Left lung (tissue), 4 donors: ENCODE measurements at regions not wholly inside any gene's neighbourhood (a gene's known extent, or its start where the extent isn't known, plus 50 kb on each side); places are given as distances from the start of the nearest gene placed in this dataset.
"Not testable (repeated sequence)": the region's sequence is repeated elsewhere in the genome, so short reads cannot be mapped to it uniquely, and the experiment has no call there.

Experiments
- ATAC-seq: fragments of 200-7000 bp; cut with Tn5 transposase; one replicate; pipeline ENCODE4 v1.9.1; 2020; ENCODE audit warnings: moderate library complexity
- DNase-seq, 4 donors: peaks; one replicate each; pipeline ENCODE4 v3.0.0-alpha.2; 2013 to 2020
- H3K27ac ChIP-seq, 2 donors: fragments of 200-600 bp; sonication (generic) in 1 of 2; one replicate each; pipeline versions ENCODE4 v1.5.0 to v1.8.0; 2020 to 2021
- H3K27me3 ChIP-seq, 2 donors: fragments of 200-600 bp; sonication (generic) in 1 of 2; one replicate each; pipeline versions ENCODE4 v1.5.0 to v1.8.0; 2020 to 2021
- H3K36me3 ChIP-seq, 2 donors: fragments of 200-600 bp; sonication (generic) in 1 of 2; one replicate each; pipeline versions ENCODE4 v1.5.0 to v1.8.0; 2020 to 2021
- H3K4me1 ChIP-seq, 2 donors: fragments of 200-600 bp; one replicate each; pipeline ENCODE4 v1.8.0; 2021
- H3K4me3 ChIP-seq, 2 donors: fragments of 200-600 bp; sonication (generic) in 1 of 2; one replicate each; pipeline versions ENCODE4 v1.5.0 to v1.8.0; 2020 to 2021; ENCODE audit warnings: mild to moderate bottlenecking in 1 of 2
- H3K9me3 ChIP-seq, 2 donors: fragments of 200-600 bp; sonication (generic) in 1 of 2; one replicate each; pipeline versions ENCODE4 v1.5.0 to v1.8.0; 2020 to 2021
- intact Hi-C, 2 donors: fragments of 100-400 bp; cut with DNase I; formaldehyde crosslinking; loops; one replicate each; pipeline versions ENCODE4 v1.11.2 to v1.14.2; 2022
- TF ChIP-seq, protein P1 (sequence below), 2 donors: fragments of 200-600 bp; sonication (generic) in 1 of 2; IDR thresholded peaks; one replicate each; pipeline versions ENCODE4 v1.5.0 to v1.8.0; 2021; ENCODE audit warnings: antibody characterized with exemption in 2 of 2
- donor health status: DM: no; HTN: yes; CAD: no.
- donor health status: DM: no; HTN: no; CAD: no.

DNA sequence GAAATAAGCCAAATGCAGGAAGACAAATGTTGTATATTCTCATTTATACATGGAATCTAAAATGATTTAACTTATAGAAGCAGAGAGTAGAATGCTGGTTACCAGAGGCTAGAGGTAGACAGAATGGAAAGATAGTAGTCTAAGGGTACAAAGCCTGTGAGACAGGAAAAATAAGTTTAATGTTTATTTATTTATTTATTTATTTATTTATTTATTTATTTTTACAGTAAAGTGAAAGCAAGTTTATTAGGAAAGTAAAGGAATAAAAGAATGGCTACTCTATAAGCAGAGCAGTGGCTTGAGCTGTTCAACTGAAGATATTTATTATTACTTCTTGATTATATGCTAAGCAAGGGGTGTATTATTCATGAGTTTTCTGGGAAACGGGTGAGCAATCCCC, 203.2 kb downstream of the LAS1L start:
- no peak for DNase-seq
- ATAC-seq = no peak
- Histone ChIP-seq H3K36me3 (no peaks in the 10 kb centered on the region), H3K27ac (no peak overlapping the region), H3K27me3 (no peaks in the 10 kb centered on the region), H3K9me3 (peaks cover 0 to 4% of the 10 kb centered on the region in 2 donors), H3K4me3 (no peak overlapping the region), H3K4me1 (no peaks in the 10 kb centered on the region)
- intact Hi-C loops = no loop called here
- TF ChIP-seq, protein P1, sequence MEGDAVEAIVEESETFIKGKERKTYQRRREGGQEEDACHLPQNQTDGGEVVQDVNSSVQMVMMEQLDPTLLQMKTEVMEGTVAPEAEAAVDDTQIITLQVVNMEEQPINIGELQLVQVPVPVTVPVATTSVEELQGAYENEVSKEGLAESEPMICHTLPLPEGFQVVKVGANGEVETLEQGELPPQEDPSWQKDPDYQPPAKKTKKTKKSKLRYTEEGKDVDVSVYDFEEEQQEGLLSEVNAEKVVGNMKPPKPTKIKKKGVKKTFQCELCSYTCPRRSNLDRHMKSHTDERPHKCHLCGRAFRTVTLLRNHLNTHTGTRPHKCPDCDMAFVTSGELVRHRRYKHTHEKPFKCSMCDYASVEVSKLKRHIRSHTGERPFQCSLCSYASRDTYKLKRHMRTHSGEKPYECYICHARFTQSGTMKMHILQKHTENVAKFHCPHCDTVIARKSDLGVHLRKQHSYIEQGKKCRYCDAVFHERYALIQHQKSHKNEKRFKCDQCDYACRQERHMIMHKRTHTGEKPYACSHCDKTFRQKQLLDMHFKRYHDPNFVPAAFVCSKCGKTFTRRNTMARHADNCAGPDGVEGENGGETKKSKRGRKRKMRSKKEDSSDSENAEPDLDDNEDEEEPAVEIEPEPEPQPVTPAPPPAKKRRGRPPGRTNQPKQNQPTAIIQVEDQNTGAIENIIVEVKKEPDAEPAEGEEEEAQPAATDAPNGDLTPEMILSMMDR (IDR thresholded peaks at IDR 0.05) = no peak

DNA sequence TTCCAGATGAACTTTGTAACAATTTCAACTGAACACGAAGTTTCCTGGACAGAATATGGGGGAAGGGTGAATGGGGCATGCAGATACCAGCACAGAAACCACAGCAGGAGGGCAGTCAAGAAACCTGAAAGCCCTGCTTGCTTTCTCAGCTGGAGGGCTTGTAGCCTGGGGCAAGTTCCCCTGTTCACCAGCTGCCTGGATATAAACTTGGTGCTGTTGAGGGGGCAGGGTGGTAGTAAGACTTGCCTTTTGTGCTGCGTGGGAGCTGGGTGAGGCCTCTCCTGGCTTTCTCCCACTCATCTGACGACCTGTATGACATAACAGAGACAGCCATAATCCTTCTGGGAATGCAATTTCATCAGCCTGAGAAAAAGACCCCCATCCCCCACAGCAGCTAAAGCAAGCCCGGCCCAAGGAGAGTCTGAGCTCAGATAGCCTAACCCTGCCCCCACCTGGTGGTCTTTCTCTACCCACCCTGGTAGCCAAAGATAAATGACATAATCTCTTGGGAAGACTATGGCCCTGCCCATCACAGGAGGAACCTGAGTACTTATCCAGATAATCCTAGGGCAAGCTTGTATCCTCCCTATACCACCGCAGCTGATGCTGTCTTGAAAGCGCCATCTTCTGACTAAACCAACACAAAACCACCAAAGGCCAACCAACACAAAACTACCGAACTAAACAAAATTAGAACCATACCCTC, 234.3 kb downstream of the LAS1L start:
- H3K4me1 ChIP-seq = no peaks in the 10 kb centered on the region
- no peak overlapping the region for H3K27ac ChIP-seq
- peaks cover 0 to 17% of the 10 kb centered on the region in 2 donors for H3K9me3 ChIP-seq
- ATAC-seq (no peak), DNase-seq (no peak)
- H3K4me3 ChIP-seq = no peak overlapping the region
- intact Hi-C loops = no loop called here
- TF ChIP-seq, protein P1 (IDR thresholded peaks at IDR 0.05) = no peak
- H3K27me3 ChIP-seq = no peaks in the 10 kb centered on the region
- no peaks in the 10 kb centered on the region for H3K36me3 ChIP-seq

DNA sequence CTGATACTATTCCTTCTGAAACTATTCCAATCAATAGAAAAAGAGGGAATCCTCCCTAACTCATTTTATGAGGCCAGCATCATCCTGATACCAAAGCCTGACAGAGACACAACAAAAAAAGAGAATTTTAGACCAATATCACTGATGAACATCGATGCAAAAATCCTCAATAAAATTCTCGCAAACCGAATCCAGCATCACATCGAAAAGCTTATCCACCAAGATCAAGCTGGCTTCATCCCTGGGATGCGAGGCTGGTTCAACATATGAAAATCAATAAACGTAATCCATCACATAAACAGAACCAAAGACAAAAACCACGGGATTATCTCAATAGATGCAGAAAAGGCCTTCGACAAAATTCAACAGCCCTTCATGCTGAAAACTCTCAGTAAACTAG, 251.7 kb downstream of the LAS1L start:
- H3K4me3 ChIP-seq, ATAC-seq, H3K27ac ChIP-seq, H3K27me3 ChIP-seq, intact Hi-C loops, H3K36me3 ChIP-seq, DNase-seq, H3K4me1 ChIP-seq: not testable (repeated sequence)
- peaks cover 0 to 16% of the 10 kb centered on the region in 2 donors for H3K9me3 ChIP-seq

DNA sequence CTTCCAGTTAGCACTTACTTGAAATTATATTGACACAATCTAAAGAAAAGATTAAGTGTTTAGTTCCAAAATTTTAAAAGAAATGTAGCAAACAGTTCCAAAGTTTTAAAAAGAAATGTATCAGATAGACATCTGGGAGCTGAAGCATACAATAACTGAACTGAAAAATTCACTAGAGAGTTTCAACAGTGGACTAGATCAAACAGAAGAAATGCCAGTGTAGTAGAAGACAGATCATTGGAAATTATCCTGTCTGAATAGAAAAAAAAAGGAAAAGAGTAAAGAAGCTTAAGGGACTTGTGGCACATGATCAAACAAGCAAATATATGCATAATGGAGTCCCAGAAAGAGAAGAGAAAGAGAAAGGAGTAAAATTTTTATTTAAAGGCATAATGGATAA, 261.4 kb downstream of the LAS1L start:
- Histone ChIP-seq H3K27ac (no peak overlapping the region), H3K4me3 (no peak overlapping the region), H3K27me3 (no peaks in the 10 kb centered on the region), H3K9me3 (peaks cover 0 to 52% of the 10 kb centered on the region in 2 donors), H3K4me1 (no peaks in the 10 kb centered on the region), H3K36me3 (no peaks in the 10 kb centered on the region)
- intact Hi-C loops = no loop called here
- TF ChIP-seq, protein P1 (IDR thresholded peaks at IDR 0.05) = no peak
- ATAC-seq (no peak), DNase-seq (no peak)

DNA sequence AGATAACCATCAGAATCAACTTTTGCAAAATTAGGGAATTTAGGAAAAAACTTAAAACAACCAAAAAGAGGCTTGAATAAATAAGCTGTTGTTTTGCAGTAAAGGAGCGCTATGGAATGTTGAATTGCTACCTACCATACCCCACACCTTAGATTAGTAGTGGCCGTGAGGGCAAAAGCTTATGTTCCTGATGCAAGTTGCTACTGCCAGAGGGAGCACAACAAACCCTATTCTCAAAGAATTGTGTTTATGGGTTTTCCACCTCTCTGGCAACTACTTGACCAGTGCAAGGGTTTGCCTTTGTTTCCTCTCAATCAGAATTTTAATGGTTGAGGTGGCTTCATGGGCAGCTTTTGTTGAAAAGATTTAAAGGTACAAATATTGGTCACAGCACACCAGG, 268.1 kb downstream of the LAS1L start:
- no peak for ATAC-seq
- Histone ChIP-seq H3K27ac (no peak overlapping the region), H3K27me3 (no peaks in the 10 kb centered on the region), H3K4me3 (no peak overlapping the region), H3K4me1 (no peaks in the 10 kb centered on the region), H3K36me3 (no peaks in the 10 kb centered on the region), H3K9me3 (peaks cover 0 to 11% of the 10 kb centered on the region in 2 donors)
- intact Hi-C loops = no loop called here
- DNase-seq = no peak
- TF ChIP-seq, protein P1 (IDR thresholded peaks at IDR 0.05) = no peak

DNA sequence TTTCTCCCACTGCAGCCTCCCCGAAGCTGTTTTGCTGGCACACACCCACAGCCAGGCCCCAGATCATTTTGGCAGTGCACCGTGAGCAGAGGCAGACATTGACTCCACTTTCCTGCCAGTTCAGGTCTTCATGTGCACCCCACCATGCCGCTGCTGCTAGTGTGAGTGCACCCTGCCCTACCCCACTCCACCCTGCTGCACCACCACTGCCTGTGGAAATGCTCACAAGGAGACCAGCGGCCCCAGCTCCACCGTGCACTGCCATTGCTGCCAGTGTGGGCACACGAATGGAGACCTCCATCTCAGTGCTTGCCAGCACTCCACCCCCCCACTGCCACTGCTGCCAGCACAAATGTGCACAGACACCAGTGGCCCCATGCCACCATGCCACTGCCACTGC, 277.6 kb upstream of the ZC4H2 start:
- ATAC-seq = no peak
- no peak overlapping the region for H3K27ac ChIP-seq
- intact Hi-C loops = no loop called here
- no peak overlapping the region for H3K4me3 ChIP-seq
- H3K36me3 ChIP-seq = no peaks in the 10 kb centered on the region
- no peaks in the 10 kb centered on the region for H3K27me3 ChIP-seq
- TF ChIP-seq, protein P1 (IDR thresholded peaks at IDR 0.05) = no peak
- no peaks in the 10 kb centered on the region for H3K4me1 ChIP-seq
- H3K9me3 ChIP-seq = peaks cover 0 to 12% of the 10 kb centered on the region in 2 donors
- no peak for DNase-seq
